Osteoblast (primary cell): ENCODE measurements at regions not wholly inside any gene's neighbourhood (a gene's known extent, or its start where the extent isn't known, plus 50 kb on each side); places are given as distances from the start of the nearest gene placed in this dataset.
A peak's percentile ranks its signal among the peaks of the same experiment; 100 is the strongest.

Experiments
- DNase-seq: peaks from one replicate; pipeline ENCODE4 v3.0.0; 2011; ENCODE audit warnings: low spot score, mixed read lengths; ENCODE audit not compliant: insufficient read length; ENCODE audit errors: missing footprints
- H2AFZ ChIP-seq: 2 replicates; pipeline ENCODE4 v1.6.0; 2011; ENCODE audit warnings: mild to moderate bottlenecking, low read length
- H3K27ac ChIP-seq: 2 replicates; pipeline ENCODE4 v1.5.1; 2011; ENCODE audit warnings: mild to moderate bottlenecking, low read depth, low read length, moderate library complexity
- H3K27me3 ChIP-seq: 2 replicates; pipeline ENCODE4 v1.6.0; 2012; ENCODE audit warnings: mild to moderate bottlenecking, control low read depth, inconsistent platforms, low read length, moderate library complexity; ENCODE audit not compliant: insufficient read depth
- H3K36me3 ChIP-seq: 2 replicates; pipeline ENCODE4 v1.5.1; 2011; ENCODE audit warnings: mild to moderate bottlenecking, low read length, control low read depth, moderate library complexity; ENCODE audit not compliant: insufficient read depth
- H3K4me1 ChIP-seq: 2 replicates; pipeline ENCODE4 v1.5.1; 2011; ENCODE audit warnings: mild to moderate bottlenecking, low read length, control low read depth, moderate library complexity; ENCODE audit not compliant: insufficient read depth
- H3K4me2 ChIP-seq: 2 replicates; pipeline ENCODE4 v1.6.0; 2011; ENCODE audit warnings: mild to moderate bottlenecking, low read length; ENCODE audit not compliant: insufficient read depth
- H3K4me3 ChIP-seq: fragments of 200-600 bp; sonication (generic); 3 replicates; pipeline ENCODE4 v1.5.1; 2012; ENCODE audit warnings: mild to moderate bottlenecking, low read length, inconsistent platforms; ENCODE audit not compliant: insufficient read depth
- H3K79me2 ChIP-seq: 2 replicates; pipeline ENCODE4 v1.6.0; 2012; ENCODE audit warnings: mild to moderate bottlenecking, low read length, control low read depth, inconsistent platforms; ENCODE audit not compliant: insufficient read depth
- H3K9me3 ChIP-seq: 2 replicates; pipeline ENCODE4 v1.5.1; 2011; ENCODE audit warnings: low read depth, low read length, control low read depth
- H4K20me1 ChIP-seq: 2 replicates; pipeline ENCODE4 v1.6.0; 2012; ENCODE audit warnings: mild to moderate bottlenecking, low read length, control low read depth; ENCODE audit not compliant: insufficient read depth
- TF ChIP-seq, protein P1 (sequence below): IDR thresholded peaks from 2 replicates; pipeline ENCODE4 v1.5.1; 2011; ENCODE audit warnings: mild to moderate bottlenecking, low read depth, low read length, moderate library complexity; ENCODE audit errors: extremely low read depth

DNA sequence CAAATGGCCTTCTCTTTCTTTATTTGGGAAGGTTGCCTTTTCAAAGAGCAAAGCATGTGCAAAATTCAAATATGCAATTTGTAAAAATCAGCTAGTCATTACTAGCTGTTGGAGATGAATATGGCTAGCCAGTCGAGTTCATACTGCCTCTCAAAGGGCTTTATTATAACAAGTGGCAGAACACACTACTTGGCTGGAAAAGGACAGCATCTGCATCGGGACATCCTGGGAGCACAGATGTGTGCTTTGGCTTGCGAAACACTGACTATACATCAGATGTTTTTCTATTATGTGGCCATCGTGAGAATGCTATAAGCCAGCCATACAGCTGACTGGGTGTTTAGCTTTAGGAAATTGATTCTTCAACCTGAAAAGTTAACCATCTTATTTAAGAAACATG lies 424.2 kb downstream of the KCTD12 start:
- H3K27me3 ChIP-seq = peaks cover 4% of the 10 kb centered on the region
- H3K79me2 ChIP-seq = no peaks in the 10 kb centered on the region
- TF ChIP-seq, protein P1, sequence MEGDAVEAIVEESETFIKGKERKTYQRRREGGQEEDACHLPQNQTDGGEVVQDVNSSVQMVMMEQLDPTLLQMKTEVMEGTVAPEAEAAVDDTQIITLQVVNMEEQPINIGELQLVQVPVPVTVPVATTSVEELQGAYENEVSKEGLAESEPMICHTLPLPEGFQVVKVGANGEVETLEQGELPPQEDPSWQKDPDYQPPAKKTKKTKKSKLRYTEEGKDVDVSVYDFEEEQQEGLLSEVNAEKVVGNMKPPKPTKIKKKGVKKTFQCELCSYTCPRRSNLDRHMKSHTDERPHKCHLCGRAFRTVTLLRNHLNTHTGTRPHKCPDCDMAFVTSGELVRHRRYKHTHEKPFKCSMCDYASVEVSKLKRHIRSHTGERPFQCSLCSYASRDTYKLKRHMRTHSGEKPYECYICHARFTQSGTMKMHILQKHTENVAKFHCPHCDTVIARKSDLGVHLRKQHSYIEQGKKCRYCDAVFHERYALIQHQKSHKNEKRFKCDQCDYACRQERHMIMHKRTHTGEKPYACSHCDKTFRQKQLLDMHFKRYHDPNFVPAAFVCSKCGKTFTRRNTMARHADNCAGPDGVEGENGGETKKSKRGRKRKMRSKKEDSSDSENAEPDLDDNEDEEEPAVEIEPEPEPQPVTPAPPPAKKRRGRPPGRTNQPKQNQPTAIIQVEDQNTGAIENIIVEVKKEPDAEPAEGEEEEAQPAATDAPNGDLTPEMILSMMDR = no peak
- H3K4me2 ChIP-seq = no peak overlapping the region
- no peaks in the 10 kb centered on the region for H3K4me1 ChIP-seq
- no peaks in the 10 kb centered on the region for H4K20me1 ChIP-seq
- no peak overlapping the region for H3K4me3 ChIP-seq
- DNase-seq = no peak
- H3K27ac ChIP-seq = no peak overlapping the region
- H2AFZ ChIP-seq = no peak overlapping the region
- no peaks in the 10 kb centered on the region for H3K9me3 ChIP-seq
- H3K36me3 ChIP-seq = no peaks in the 10 kb centered on the region

DNA sequence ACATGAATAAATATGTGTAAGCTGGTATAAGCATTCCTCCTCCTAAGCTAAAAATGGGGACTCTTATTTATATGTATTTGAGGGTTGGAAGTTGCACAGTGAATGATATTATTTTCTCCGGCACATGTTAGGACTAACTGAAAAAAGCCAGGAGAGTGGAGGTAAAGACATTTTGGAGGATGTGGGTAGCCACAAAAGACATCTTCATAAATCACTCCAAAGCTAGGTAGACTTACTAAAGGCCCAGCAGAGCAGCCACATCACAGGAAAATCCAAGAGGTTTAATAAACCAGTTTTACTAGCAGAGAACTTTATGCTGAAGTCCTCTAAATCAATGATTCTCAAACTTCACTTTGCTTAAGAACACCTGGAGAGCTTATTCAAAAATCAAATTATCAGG lies 424.7 kb downstream of the KCTD12 start:
- TF ChIP-seq, protein P1 = no peak
- no peaks in the 10 kb centered on the region for H3K79me2 ChIP-seq
- H3K4me2 ChIP-seq = no peak overlapping the region
- H4K20me1 ChIP-seq = no peaks in the 10 kb centered on the region
- H3K27ac ChIP-seq = no peak overlapping the region
- H2AFZ ChIP-seq = no peak overlapping the region
- H3K36me3 ChIP-seq = no peaks in the 10 kb centered on the region
- no peaks in the 10 kb centered on the region for H3K4me1 ChIP-seq
- H3K27me3 ChIP-seq = peaks cover 4% of the 10 kb centered on the region
- no peak for DNase-seq
- no peak overlapping the region for H3K4me3 ChIP-seq
- no peaks in the 10 kb centered on the region for H3K9me3 ChIP-seq

DNA sequence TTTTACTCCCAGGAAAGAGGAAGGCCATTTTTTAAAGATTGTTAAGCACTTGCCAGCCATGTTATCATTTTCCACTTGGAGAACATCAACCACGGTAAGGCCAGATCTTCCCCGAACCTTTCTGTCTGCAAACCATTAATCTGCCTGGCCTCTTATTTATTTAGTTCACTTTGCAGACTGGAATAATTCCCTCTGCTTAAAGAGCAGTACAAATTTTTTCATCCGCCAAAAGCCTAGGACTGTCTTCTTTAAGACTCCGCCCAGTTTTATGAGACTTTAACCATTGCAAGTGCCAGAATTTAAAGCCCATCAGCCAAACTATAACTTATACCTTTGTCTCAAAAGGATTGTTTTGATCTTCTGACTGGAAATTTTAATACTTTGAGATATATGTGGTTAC lies 426.3 kb downstream of the KCTD12 start:
- H3K4me1 ChIP-seq = no peaks in the 10 kb centered on the region
- no peak overlapping the region for H3K4me2 ChIP-seq
- no peaks in the 10 kb centered on the region for H3K36me3 ChIP-seq
- no peaks in the 10 kb centered on the region for H4K20me1 ChIP-seq
- H3K9me3 ChIP-seq = no peaks in the 10 kb centered on the region
- TF ChIP-seq, protein P1 = no peak
- no peak overlapping the region for H2AFZ ChIP-seq
- DNase-seq = no peak
- no peak overlapping the region for H3K4me3 ChIP-seq
- H3K79me2 ChIP-seq = no peaks in the 10 kb centered on the region
- H3K27ac ChIP-seq = no peak overlapping the region
- no peaks in the 10 kb centered on the region for H3K27me3 ChIP-seq

DNA sequence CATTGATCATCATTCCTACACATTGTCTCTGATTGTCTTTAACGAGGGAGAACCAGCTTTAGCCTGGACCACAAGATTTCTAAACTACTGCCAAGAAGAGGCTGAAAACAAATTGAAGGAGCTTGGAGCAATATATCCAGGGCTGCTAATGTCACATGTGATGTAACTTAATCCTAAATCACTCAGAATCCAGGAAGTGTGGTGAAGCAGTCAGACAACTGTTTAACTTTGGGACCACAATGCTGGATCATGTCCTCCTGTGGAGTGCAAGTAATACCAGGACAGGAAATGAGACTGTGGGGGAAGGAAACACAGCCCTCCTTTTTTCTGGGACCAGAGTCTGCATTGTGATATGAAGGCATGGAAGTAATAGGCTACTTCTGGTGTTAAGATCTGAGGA lies 430.2 kb downstream of the KCTD12 start:
- Histone ChIP-seq H3K4me3 (no peak overlapping the region), H3K79me2 (no peaks in the 10 kb centered on the region), H3K9me3 (peaks cover 1% of the 10 kb centered on the region), H3K27me3 (no peaks in the 10 kb centered on the region), H2AFZ (peak overlapping the region; percentile 43), H3K27ac (no peak overlapping the region), H3K4me1 (no peaks in the 10 kb centered on the region), H3K4me2 (no peak overlapping the region), H4K20me1 (no peaks in the 10 kb centered on the region), H3K36me3 (no peaks in the 10 kb centered on the region)
- no peak for DNase-seq
- TF ChIP-seq, protein P1 = no peak
